Chondrocyte (in vitro differentiated cells): ENCODE measurements at regions not wholly inside any gene's neighbourhood (a gene's known extent, or its start where the extent isn't known, plus 50 kb on each side); places are given as distances from the start of the nearest gene placed in this dataset.

Experiments
- DNase-seq: peaks from one replicate; pipeline ENCODE4 v3.0.0; 2021; ENCODE audit warnings: mixed read lengths, low spot score
- H3K27ac Mint-ChIP-seq: one replicate; pipeline ENCODE4 v1.8.0; 2021; ENCODE audit warnings: mild to moderate bottlenecking, moderate library complexity, mixed read lengths; ENCODE audit not compliant: unreplicated experiment
- H3K27me3 Mint-ChIP-seq: 2 replicates; pipeline ENCODE4 v1.8.0; 2021; ENCODE audit warnings: low read depth, mixed read lengths
- H3K36me3 Mint-ChIP-seq: 2 replicates; pipeline ENCODE4 v1.8.0; 2021; ENCODE audit warnings: low read depth, mixed read lengths
- H3K4me1 Mint-ChIP-seq: 2 replicates; pipeline ENCODE4 v1.8.0; 2021; ENCODE audit warnings: low read depth, mild to moderate bottlenecking, mixed read lengths
- H3K4me3 Mint-ChIP-seq: one replicate; pipeline ENCODE4 v1.8.0; 2021; ENCODE audit warnings: mild to moderate bottlenecking, moderate library complexity, mixed read lengths; ENCODE audit not compliant: unreplicated experiment
- H3K9me3 Mint-ChIP-seq: 2 replicates; pipeline ENCODE4 v1.8.0; 2021; ENCODE audit warnings: low read depth, mixed read lengths
- CTCF ChIP-seq: fragments of 200-600 bp; sonication (generic); IDR thresholded peaks from 2 replicates; pipeline ENCODE4 v1.5.0; 2021; ENCODE audit warnings: antibody characterized with exemption, mild to moderate bottlenecking, moderate library complexity

- DNase-seq = no peak
- no peaks in the 10 kb centered on the region for H3K9me3 Mint-ChIP-seq
- H3K36me3 Mint-ChIP-seq = no peaks in the 10 kb centered on the region
- no peak for TF ChIP-seq CTCF
- no peak overlapping the region for H3K4me3 Mint-ChIP-seq
- H3K4me1 Mint-ChIP-seq = peaks cover 27% of the 10 kb centered on the region
- H3K27me3 Mint-ChIP-seq = no peaks in the 10 kb centered on the region
- H3K27ac Mint-ChIP-seq = peak overlapping the region; percentile 74
These were observed 58.7 kb upstream of the NFIB start for GRCh38 chr9:14372437-14373335.

GRCh38 chr9:14369011-14369410 is 55.1 kb upstream of the NFIB start:
- no peak for TF ChIP-seq CTCF
- H3K4me3 Mint-ChIP-seq = no peak overlapping the region
- peaks cover 32% of the 10 kb centered on the region for H3K4me1 Mint-ChIP-seq

GRCh38 chr9:14366076-14366475 is 52.1 kb upstream of the NFIB start:
- Mint-ChIP-seq H3K9me3 (peaks cover 10% of the 10 kb centered on the region), H3K4me1 (peaks cover 10% of the 10 kb centered on the region), H3K27ac (peak overlapping the region; percentile 45), H3K27me3 (no peaks in the 10 kb centered on the region), H3K4me3 (no peak overlapping the region), H3K36me3 (no peaks in the 10 kb centered on the region)
- no peak for TF ChIP-seq CTCF
- no peak for DNase-seq

More at GRCh38 chr9:14369011-14369410, 55.1 kb upstream of the NFIB start:
- Mint-ChIP-seq H3K36me3 (no peaks in the 10 kb centered on the region), H3K27ac (no peak overlapping the region), H3K27me3 (no peaks in the 10 kb centered on the region), H3K9me3 (peaks cover 10% of the 10 kb centered on the region)
- no peak for DNase-seq

GRCh38 chr9:14365670-14366069 is 51.7 kb upstream of the NFIB start:
- Mint-ChIP-seq H3K27me3 (no peaks in the 10 kb centered on the region), H3K9me3 (peaks cover 10% of the 10 kb centered on the region), H3K36me3 (no peaks in the 10 kb centered on the region), H3K4me1 (peaks cover 10% of the 10 kb centered on the region), H3K4me3 (no peak overlapping the region), H3K27ac (peak overlapping the region; percentile 45)
- TF ChIP-seq CTCF = no peak
- no peak for DNase-seq
